Smooth muscle cell (in vitro differentiated cells): ENCODE measurements at regions not wholly inside any gene's neighbourhood (a gene's known extent, or its start where the extent isn't known, plus 50 kb on each side); places are given as distances from the start of the nearest gene placed in this dataset.

Experiments used
- DNase-seq: peaks from one replicate; lab custom pipeline; 2025; ENCODE audit not compliant: unreplicated experiment; lab: John Stamatoyannopoulos, UW
- H2AFZ ChIP-seq: fragments of 200-600 bp; sonication (generic); 2 replicates; pipeline ENCODE4 v1.6.0; 2016; ENCODE audit warnings: antibody characterized with exemption, low read depth, mild to moderate bottlenecking
- H3F3A ChIP-seq: fragments of 200-600 bp; sonication (generic); 2 replicates; pipeline ENCODE4 v1.6.0; 2017; ENCODE audit warnings: antibody characterized with exemption, low read depth
- H3K27ac ChIP-seq: fragments of 200-600 bp; sonication (generic); 2 replicates; pipeline ENCODE4 v1.5.1; 2016; ENCODE audit warnings: low read depth, mild to moderate bottlenecking
- H3K27me3 ChIP-seq: fragments of 200-600 bp; sonication (generic); 2 replicates; pipeline ENCODE4 v1.6.1; 2016; ENCODE audit warnings: low read depth, mild to moderate bottlenecking
- H3K36me3 ChIP-seq: fragments of 200-600 bp; sonication (generic); 2 replicates; pipeline ENCODE4 v1.5.1; 2016; ENCODE audit warnings: low read depth
- H3K4me1 ChIP-seq: fragments of 200-600 bp; sonication (generic); 2 replicates; pipeline ENCODE4 v1.5.1; 2016; ENCODE audit warnings: low read depth
- H3K4me2 ChIP-seq: fragments of 200-600 bp; sonication (generic); 2 replicates; pipeline ENCODE4 v1.6.0; 2016; ENCODE audit warnings: mild to moderate bottlenecking
- H3K4me3 ChIP-seq: fragments of 200-600 bp; sonication (generic); 2 replicates; pipeline ENCODE4 v1.5.1; 2016; ENCODE audit warnings: mild to moderate bottlenecking
- H3K79me2 ChIP-seq: fragments of 200-600 bp; sonication (generic); 2 replicates; pipeline ENCODE4 v1.6.0; 2016; ENCODE audit warnings: low read depth, mild to moderate bottlenecking
- H3K9ac ChIP-seq: fragments of 200-600 bp; sonication (generic); 2 replicates; pipeline ENCODE4 v1.6.0; 2016; ENCODE audit warnings: low read depth
- H3K9me3 ChIP-seq: fragments of 200-600 bp; sonication (generic); replicated peaks from 2 replicates; pipeline ENCODE4 v1.5.1; 2016; ENCODE audit warnings: low read depth
- H4K20me1 ChIP-seq: fragments of 200-600 bp; sonication (generic); 2 replicates; pipeline ENCODE4 v1.6.0; 2016; ENCODE audit warnings: low read depth
- WGBS: methylation state at CpG from one replicate; pipeline ENCODE4 v1.1.7; 2016; ENCODE audit warnings: low lambda C conversion rate; 5-methylcytosine and 5-hydroxymethylcytosine counted together
- TF ChIP-seq, protein P1 (sequence below): fragments of 200-600 bp; sonication (generic); IDR thresholded peaks from 2 replicates; pipeline ENCODE4 v1.5.1; 2017; ENCODE audit warnings: borderline replicate concordance, mild to moderate bottlenecking, antibody characterized with exemption; ENCODE audit not compliant: insufficient read depth, poor library complexity, severe bottlenecking

DNA sequence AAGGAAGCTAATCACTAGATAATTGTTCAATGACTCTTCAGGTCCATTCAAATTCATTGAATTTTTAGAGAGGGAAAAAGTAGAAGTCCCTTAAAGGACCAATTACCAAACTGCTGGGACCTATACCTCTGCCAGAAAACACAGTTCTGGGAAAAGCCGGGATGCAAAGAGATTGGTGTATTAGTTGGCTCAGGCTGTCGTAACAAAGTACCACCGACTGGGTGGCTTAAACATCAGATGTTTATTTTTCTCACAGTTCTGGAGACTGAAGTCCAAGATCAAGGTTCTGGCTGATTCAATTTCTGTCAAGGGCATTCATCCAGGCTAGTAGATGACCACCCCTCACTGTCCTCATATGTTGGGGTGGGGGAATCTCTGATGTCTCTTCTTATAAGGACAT is 177.1 kb upstream of the FSTL4 start:
- H3K79me2 ChIP-seq: no peaks in the 10 kb centered on the region
- no peaks in the 10 kb centered on the region for H3K9me3 ChIP-seq
- WGBS: 83% methylated on average over 3 of the region's 3 CpGs
- H3K27ac ChIP-seq: no peak overlapping the region
- no peak overlapping the region for H2AFZ ChIP-seq
- H3K36me3 ChIP-seq: no peaks in the 10 kb centered on the region
- no peak overlapping the region for H3K4me3 ChIP-seq
- no peak overlapping the region for H3K9ac ChIP-seq
- no peaks in the 10 kb centered on the region for H3K27me3 ChIP-seq
- TF ChIP-seq, protein P1, sequence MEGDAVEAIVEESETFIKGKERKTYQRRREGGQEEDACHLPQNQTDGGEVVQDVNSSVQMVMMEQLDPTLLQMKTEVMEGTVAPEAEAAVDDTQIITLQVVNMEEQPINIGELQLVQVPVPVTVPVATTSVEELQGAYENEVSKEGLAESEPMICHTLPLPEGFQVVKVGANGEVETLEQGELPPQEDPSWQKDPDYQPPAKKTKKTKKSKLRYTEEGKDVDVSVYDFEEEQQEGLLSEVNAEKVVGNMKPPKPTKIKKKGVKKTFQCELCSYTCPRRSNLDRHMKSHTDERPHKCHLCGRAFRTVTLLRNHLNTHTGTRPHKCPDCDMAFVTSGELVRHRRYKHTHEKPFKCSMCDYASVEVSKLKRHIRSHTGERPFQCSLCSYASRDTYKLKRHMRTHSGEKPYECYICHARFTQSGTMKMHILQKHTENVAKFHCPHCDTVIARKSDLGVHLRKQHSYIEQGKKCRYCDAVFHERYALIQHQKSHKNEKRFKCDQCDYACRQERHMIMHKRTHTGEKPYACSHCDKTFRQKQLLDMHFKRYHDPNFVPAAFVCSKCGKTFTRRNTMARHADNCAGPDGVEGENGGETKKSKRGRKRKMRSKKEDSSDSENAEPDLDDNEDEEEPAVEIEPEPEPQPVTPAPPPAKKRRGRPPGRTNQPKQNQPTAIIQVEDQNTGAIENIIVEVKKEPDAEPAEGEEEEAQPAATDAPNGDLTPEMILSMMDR: no peak
- H3K4me1 ChIP-seq: no peaks in the 10 kb centered on the region
- no peaks in the 10 kb centered on the region for H3F3A ChIP-seq
- DNase-seq: no peak
- H4K20me1 ChIP-seq: no peaks in the 10 kb centered on the region
- H3K4me2 ChIP-seq: no peak overlapping the region

DNA sequence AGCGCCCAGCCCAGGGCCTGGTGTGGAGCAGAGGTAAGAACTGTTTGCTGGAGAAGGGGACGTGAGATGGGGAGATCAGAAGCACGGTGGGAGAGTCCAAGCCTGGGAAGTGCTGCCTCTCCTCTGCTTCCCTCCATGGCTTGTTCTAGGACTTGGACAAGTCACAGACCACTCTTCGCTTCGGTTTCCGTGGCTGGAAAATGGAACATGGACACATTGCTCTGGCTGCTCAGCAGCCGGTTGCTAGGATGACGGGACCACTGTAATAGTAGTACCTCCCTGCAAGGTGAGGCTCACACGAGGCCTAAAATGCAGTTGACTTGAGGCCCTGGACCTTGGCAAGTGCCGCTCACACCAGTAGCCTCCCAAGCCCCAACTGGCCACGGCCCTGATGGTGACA is 175.8 kb upstream of the FSTL4 start:
- no peaks in the 10 kb centered on the region for H3F3A ChIP-seq
- H3K4me2 ChIP-seq: no peak overlapping the region
- DNase-seq: no peak
- H3K4me1 ChIP-seq: no peaks in the 10 kb centered on the region
- H3K27ac ChIP-seq: no peak overlapping the region
- H2AFZ ChIP-seq: no peak overlapping the region
- H3K27me3 ChIP-seq: no peaks in the 10 kb centered on the region
- 91% methylated on average over 11 of the region's 11 CpGs for WGBS
- no peaks in the 10 kb centered on the region for H3K79me2 ChIP-seq
- H3K36me3 ChIP-seq: no peaks in the 10 kb centered on the region
- TF ChIP-seq, protein P1: no peak
- H3K9ac ChIP-seq: no peak overlapping the region
- no peak overlapping the region for H3K4me3 ChIP-seq
- H3K9me3 ChIP-seq: no peaks in the 10 kb centered on the region
- no peaks in the 10 kb centered on the region for H4K20me1 ChIP-seq

DNA sequence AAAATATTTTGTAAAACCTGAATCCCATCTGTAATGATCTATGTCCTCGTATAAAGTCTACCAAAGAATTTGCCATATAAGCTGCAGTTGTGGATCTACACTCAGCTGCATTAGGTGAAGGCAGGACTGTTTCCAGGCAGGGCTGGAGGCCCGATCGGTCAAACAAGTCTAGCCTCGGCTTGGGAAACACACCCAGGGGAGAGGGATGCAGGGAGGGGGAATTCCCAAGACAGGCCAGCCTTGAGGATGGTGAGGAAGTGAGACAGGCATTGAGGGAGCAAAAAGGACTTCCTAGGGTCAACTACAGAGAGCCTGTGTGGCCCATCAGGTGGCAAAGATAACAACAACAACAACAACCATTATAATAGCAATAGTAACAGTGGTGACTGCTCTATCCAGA is 174.1 kb upstream of the FSTL4 start:
- 87% methylated on average over 4 of the region's 4 CpGs for WGBS
- TF ChIP-seq, protein P1: no peak
- no peak overlapping the region for H3K9ac ChIP-seq
- no peaks in the 10 kb centered on the region for H3K79me2 ChIP-seq
- H3K27ac ChIP-seq: no peak overlapping the region
- no peak overlapping the region for H3K4me3 ChIP-seq
- no peak overlapping the region for H2AFZ ChIP-seq
- no peaks in the 10 kb centered on the region for H3K4me1 ChIP-seq
- H3K9me3 ChIP-seq: no peaks in the 10 kb centered on the region
- H3F3A ChIP-seq: no peaks in the 10 kb centered on the region
- DNase-seq: no peak
- H3K36me3 ChIP-seq: no peaks in the 10 kb centered on the region
- H4K20me1 ChIP-seq: no peaks in the 10 kb centered on the region
- H3K27me3 ChIP-seq: no peaks in the 10 kb centered on the region
- no peak overlapping the region for H3K4me2 ChIP-seq

DNA sequence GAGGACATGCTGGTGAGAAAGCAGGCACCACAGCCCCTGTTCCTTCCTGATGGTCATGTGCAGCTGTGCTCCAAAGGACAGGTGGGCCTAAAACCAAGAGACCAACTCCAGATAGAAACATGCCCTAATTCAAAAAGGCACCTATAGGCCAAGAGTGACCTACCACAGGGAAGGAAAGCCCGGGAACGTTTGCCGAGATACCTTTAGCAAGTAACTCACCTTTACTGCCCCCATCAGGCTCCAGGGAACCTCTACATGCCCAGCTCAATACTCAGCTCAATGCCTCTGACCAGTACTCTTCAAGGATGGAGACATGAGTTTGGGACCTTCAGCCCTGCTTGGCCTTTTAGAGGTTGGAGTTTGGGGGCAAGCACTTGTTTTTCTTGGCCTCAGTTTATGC is 172.8 kb upstream of the FSTL4 start:
- H3K4me1 ChIP-seq: no peaks in the 10 kb centered on the region
- H2AFZ ChIP-seq: no peak overlapping the region
- H3K36me3 ChIP-seq: no peaks in the 10 kb centered on the region
- no peaks in the 10 kb centered on the region for H4K20me1 ChIP-seq
- no peak overlapping the region for H3K4me3 ChIP-seq
- no peak overlapping the region for H3K4me2 ChIP-seq
- no peaks in the 10 kb centered on the region for H3F3A ChIP-seq
- no peak overlapping the region for H3K27ac ChIP-seq
- H3K9ac ChIP-seq: no peak overlapping the region
- 69% methylated on average over 3 of the region's 3 CpGs for WGBS
- H3K27me3 ChIP-seq: no peaks in the 10 kb centered on the region
- DNase-seq: no peak
- H3K79me2 ChIP-seq: no peaks in the 10 kb centered on the region
- H3K9me3 ChIP-seq: no peaks in the 10 kb centered on the region
- TF ChIP-seq, protein P1: no peak
